Neural progenitor cell (in vitro differentiated cells): ENCODE measurements at regions not wholly inside any gene's neighbourhood (a gene's known extent, or its start where the extent isn't known, plus 50 kb on each side); places are given as distances from the start of the nearest gene placed in this dataset.

Experiments used
- CTCF ChIP-seq: fragments of 200-600 bp; sonication (generic); IDR thresholded peaks from 2 replicates; pipeline ENCODE4 v1.5.1; 2017; ENCODE audit warnings: antibody characterized with exemption, mild to moderate bottlenecking
- EZH2 ChIP-seq: fragments of 200-600 bp; sonication (generic); IDR thresholded peaks from 2 replicates; pipeline ENCODE4 v1.6.1; 2017; ENCODE audit warnings: antibody characterized with exemption, mild to moderate bottlenecking, moderate library complexity
- EZH2phosphoT487 ChIP-seq: fragments of 200-600 bp; sonication (generic); IDR thresholded peaks from 2 replicates; pipeline ENCODE4 v1.6.1; 2017; ENCODE audit warnings: antibody characterized with exemption

GRCh38 chr12:93093243-93093642 lies 164.1 kb upstream of the EEA1 start:
- TF ChIP-seq CTCF (no peak), EZH2 (no peak), EZH2phosphoT487 (no peak)
